ENCODE measurements at regions not wholly inside any gene's neighbourhood (a gene's known extent, or its start where the extent isn't known, plus 50 kb on each side); places are given as distances from the start of the nearest gene placed in this dataset.
"Not testable (repeated sequence)": the region's sequence is repeated elsewhere in the genome, so short reads cannot be mapped to it uniquely, and the experiment has no call there.

DNA sequence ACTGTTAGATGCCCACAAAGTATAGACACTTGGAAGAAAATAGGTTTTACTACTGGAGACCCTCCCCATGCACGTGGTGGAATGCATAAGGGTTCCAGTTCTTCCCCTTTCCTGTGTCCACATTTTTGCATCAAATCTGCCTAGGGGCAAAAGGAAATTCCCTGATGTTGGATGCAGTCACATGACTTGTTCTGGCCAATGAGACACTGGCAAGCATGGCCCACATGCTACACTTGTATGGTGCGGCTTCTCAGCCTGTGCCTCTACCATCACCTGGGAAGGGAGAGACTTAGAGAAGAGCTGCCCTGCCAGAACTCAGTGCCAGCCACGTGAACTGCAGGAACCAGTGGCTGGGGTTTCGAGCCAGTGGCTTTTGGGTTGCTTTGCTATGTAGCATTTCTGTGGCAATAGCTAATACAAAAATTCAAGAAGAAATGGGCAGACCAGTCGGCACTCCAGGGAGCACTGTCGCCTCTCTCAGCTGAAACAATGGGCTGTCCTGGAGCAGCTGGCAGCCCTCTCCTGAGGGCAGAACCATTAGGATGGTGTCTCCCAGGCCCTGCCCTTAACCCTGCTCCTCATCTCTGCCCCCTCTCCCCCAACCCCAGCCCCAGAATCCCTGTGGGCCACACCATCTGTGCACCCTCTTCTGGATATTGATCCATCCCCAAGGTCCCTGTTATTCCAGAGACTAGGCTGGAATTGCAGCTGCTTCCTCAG is 634.0 kb downstream of the UQCRFS1 start:
- TF ChIP-seq, protein P1, sequence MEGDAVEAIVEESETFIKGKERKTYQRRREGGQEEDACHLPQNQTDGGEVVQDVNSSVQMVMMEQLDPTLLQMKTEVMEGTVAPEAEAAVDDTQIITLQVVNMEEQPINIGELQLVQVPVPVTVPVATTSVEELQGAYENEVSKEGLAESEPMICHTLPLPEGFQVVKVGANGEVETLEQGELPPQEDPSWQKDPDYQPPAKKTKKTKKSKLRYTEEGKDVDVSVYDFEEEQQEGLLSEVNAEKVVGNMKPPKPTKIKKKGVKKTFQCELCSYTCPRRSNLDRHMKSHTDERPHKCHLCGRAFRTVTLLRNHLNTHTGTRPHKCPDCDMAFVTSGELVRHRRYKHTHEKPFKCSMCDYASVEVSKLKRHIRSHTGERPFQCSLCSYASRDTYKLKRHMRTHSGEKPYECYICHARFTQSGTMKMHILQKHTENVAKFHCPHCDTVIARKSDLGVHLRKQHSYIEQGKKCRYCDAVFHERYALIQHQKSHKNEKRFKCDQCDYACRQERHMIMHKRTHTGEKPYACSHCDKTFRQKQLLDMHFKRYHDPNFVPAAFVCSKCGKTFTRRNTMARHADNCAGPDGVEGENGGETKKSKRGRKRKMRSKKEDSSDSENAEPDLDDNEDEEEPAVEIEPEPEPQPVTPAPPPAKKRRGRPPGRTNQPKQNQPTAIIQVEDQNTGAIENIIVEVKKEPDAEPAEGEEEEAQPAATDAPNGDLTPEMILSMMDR (IDR thresholded peaks at IDR 0.05; ENCODE audit: low read depth, low read length) = no peak
- no peak overlapping the region for H3K4me3 ChIP-seq (replicated peaks in 1 of 2; ENCODE audit: low read depth in 2 of 2, low read length in 2 of 2)
- DNase-seq (ENCODE audit: low read depth in 2 of 2) = no peak

DNA sequence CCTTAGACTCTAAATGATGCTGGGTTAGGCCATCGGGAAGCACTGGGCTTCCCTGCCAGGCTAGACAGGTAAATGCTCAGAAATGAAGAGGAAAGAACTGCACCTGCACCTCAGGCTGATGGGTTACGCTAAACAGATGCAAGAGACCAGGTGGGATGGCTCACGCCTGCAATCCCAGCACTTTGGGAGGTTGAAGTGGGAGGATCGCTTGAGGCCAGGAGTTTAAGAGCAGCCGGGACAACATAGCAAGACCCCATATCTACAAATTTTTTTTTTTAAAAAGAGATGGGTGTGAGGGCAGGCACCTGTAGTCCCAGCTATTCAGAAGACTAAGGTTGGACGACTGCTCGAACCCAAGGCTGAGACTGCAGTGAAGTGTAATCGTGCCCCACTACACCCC is 634.7 kb downstream of the UQCRFS1 start:
- TF ChIP-seq, protein P1 (IDR thresholded peaks at IDR 0.05; ENCODE audit: low read depth, low read length) = no peak
- DNase-seq (ENCODE audit: low read depth in 2 of 2) = no peak
- H3K4me3 ChIP-seq (replicated peaks in 1 of 2; ENCODE audit: low read depth in 2 of 2, low read length in 2 of 2) = no peak overlapping the region

DNA sequence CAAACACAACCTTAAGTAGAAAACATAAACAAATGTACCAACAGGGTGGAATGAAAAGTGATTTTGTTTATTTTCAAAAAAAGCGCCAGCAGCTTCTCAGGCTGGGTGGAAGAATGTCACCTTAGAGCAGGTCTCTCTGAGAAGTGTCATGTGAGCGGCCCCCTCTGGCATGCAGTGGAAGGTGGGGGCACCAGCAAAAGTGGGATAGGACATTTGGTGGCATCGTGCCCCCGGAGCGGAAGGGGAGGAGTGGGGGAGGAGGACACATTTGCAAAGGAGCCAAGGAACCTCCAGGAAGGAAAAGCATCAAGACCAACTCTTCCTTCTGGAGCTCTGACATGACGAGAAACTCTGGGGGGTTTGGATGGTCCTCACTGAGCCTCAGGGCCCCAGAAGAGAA is 635.3 kb downstream of the UQCRFS1 start:
- H3K4me3 ChIP-seq (replicated peaks in 1 of 2; ENCODE audit: low read depth in 2 of 2, low read length in 2 of 2) = no peak overlapping the region
- TF ChIP-seq, protein P1 (IDR thresholded peaks at IDR 0.05; ENCODE audit: low read depth, low read length) = no peak
- DNase-seq (ENCODE audit: low read depth in 2 of 2) = no peak

DNA sequence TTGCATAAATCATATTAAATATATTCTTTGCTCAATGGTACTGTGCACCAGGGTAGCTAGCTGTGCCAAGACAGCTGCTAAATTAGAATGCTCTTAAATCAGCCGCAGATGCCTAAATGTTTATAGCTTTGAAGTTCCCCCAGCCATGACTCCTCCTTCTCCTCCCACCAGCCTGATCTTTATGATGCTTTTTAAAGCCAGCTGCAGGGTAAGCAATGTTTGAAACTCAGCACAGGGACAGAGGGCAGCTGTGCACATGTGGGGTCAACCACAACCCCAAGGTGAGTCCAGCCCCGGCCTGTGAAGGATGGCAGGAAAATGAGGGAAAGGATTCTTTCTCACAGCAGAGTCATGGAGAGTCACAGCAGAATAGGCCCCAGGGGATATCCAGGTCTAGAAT is 635.7 kb downstream of the UQCRFS1 start:
- no peak for DNase-seq (ENCODE audit: low read depth in 2 of 2)
- no peak overlapping the region for H3K4me3 ChIP-seq (replicated peaks in 1 of 2; ENCODE audit: low read depth in 2 of 2, low read length in 2 of 2)
- TF ChIP-seq, protein P1 (IDR thresholded peaks at IDR 0.05; ENCODE audit: low read depth, low read length) = no peak

DNA sequence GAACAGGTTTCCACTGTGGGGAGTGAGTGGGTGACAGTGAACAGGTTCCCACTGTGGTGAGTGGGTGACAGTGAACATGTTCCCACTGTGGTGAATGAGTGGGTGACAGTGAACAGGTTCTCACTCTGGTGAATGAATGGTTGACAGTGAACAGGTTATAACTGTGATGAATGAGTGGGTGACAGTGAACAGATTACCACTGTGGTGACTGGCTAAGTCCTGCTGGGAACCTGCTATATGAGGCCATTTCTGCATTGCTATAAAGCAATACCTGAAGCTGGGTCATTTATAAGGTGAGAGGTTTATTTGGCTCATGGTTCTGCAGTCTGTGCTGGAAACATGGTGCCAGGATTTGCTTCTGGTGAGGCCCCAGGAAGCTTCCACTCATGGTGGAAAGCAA is 637.1 kb downstream of the UQCRFS1 start:
- H3K4me3 ChIP-seq (replicated peaks in 1 of 2; ENCODE audit: low read depth in 2 of 2, low read length in 2 of 2) = no peak overlapping the region
- TF ChIP-seq, protein P1 (IDR thresholded peaks at IDR 0.05; ENCODE audit: low read depth, low read length) = no peak
- DNase-seq (ENCODE audit: low read depth in 2 of 2) = no peak

DNA sequence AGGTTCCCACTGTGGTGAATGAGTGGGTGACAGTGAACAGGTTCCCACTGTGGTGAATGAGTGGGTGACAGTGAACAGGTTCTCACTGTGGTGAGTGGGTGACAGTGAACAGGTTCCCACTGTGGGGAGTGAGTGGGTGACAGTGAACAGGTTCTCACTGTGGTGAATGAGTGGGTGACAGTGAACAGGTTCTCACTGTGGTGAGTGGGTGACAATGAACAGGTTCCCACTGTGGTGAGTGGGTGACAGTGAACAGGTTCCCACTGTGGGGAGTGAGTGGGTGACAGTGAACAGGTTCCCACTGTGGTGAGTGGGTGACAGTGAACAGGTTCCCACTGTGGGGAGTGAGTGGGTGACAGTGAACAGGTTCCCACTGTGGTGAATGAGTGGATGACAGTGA is 637.6 kb downstream of the UQCRFS1 start:
- not testable (repeated sequence) for H3K4me3 ChIP-seq (replicated peaks in 1 of 2; ENCODE audit: low read depth in 2 of 2, low read length in 2 of 2); DNase-seq (ENCODE audit: low read depth in 2 of 2)

DNA sequence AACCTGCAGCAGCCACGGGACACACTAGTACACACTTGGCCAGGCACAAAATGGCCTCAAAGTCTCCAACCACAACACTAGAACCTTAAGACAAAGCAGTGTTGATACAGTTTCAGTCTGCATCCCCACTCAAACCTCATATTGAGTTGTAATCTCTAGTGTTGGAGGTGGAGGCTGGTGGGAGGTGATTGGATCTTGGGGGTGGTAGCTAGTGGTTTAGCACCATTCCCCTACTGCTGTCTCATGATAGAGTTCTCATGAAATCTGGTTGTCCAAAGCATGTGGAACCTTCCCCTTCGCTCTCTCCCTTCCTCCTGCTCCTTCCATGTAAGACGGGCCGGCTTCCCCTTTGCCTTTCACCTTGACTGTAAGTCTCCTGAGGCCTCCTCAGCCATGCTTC is 638.7 kb downstream of the UQCRFS1 start:
- H3K4me3 ChIP-seq (replicated peaks in 1 of 2; ENCODE audit: low read depth in 2 of 2, low read length in 2 of 2) = no peak overlapping the region
- DNase-seq (ENCODE audit: low read depth in 2 of 2) = no peak
- TF ChIP-seq, protein P1 (IDR thresholded peaks at IDR 0.05; ENCODE audit: low read depth, low read length) = no peak

All from cardiac fibroblast (primary cell).